NCI-H1092 treated with DMSO at 0.1 percent for 48 hours (cell line): ENCODE measurements at regions not wholly inside any gene's neighbourhood (a gene's known extent, or its start where the extent isn't known, plus 50 kb on each side); places are given as distances from the start of the nearest gene placed in this dataset.
"Not testable (repeated sequence)": the region's sequence is repeated elsewhere in the genome, so short reads cannot be mapped to it uniquely, and the experiment has no call there.

ENCODE experiments used
- DNase-seq: peaks from one replicate; lab custom pipeline; 2025; lab: John Stamatoyannopoulos, UW

GRCh38 chr15:69760890-69761568 is 308.4 kb downstream of the RPLP1 start:
- no peak for DNase-seq

GRCh38 chr15:69762373-69763148 is 309.9 kb downstream of the RPLP1 start:
- no peak for DNase-seq

DNA sequence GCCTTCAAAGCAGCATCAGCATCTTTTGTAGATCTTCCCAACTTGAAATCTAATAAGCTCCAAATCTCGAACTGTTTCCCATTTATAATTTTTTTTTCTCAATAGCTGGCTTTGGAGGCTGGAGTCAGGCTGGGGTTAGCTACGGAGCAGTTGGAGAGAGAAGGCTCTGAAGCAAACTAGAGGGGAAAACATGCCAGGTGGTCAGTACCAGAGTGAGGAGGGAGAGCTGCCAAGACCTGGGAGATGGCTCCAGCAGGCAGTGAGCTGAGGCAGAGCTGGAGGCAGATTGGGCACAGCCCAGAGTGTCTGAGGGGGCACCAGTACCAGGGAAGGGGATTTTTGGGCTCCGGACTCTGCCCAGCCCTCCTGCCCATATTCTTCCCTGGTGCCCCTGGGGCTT is 311.2 kb downstream of the RPLP1 start:
- DNase-seq, result no peak

- no peak for DNase-seq
Measured at GRCh38 chr15:69766156-69766555, 313.5 kb downstream of the RPLP1 start.

DNA sequence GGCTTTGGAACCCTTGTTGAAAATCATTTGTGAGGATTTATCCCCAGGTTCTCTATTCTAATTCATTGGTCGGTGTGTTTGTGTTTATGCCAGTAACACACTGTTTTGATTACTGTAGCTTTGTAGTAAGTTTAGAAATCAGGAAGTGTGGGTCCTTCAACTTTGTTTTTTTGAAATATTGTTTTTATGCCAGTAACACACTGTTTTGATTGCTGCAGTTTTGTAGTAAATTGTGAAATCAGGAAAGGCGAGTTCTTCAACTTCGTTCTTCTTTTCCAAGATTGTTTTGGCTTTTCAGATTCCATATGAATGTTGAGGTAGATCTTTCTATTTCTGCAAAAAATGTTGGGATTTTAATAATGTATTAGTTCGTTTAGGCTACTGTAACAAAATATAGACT is 314.6 kb downstream of the RPLP1 start:
- DNase-seq, result no peak

GRCh38 chr15:69769336-69769735 is 316.7 kb downstream of the RPLP1 start:
- not testable (repeated sequence) for DNase-seq

- DNase-seq, result not testable (repeated sequence)
Measured at GRCh38 chr15:69774258-69774657, 321.6 kb downstream of the RPLP1 start.

DNA sequence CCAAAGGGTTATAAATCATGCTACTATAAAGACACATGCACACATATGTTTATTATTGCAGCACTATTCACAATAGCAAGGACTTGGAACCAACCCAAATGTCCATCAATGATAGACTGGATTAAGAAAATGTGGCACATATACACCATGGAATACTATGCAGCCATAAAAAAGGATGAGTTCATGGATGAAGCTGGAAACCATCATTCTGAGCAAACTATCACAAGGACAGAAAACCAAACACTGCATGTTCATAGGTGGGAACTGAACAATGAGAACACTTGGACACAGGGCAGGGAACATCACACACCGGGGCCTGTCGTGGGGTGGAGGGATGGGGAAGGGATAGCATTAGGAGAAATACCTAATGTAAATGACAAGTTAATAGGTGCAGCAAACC is 322.1 kb downstream of the RPLP1 start:
- not testable (repeated sequence) for DNase-seq

DNA sequence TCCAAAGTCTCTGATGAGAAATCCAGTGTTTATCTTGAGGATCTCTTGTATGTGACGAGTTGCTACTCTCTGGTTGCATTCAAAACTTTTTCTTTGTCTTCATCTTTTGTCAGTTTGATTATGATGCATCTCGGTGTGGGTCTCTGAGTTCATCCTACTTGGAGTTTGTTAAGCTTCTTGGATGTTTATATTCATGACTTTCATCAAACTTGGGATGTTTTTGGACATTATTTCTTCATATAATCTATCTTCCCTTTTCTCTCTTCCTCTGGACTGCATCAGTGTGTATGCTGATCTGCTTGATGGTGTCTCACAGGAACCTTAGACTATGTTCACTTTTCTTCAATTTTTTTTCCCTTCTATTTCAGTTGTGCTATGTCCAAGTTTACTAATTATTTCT is 320.4 kb downstream of the TLE3 start:
- DNase-seq, result no peak

DNA sequence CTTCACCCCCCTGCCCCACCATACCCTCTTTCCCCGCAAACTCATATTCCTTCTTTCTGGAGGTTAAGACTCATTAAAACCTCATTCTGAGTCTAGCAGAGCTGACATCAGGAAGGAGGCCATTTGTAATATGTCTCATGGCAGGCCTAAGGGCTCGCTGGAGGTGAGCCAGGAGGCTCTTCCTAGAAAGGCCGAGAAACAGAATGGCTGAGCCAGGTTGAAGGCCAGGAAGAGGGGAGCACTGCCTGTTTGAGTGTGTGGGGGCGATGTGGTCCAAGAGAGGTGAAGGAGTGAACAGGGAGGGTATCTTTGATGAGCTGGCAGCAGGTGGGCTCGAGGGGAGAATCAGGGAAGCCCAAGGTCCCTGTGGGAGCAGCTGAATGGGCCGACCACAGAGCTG is 317.3 kb downstream of the TLE3 start:
- peak; percentile 14 for DNase-seq

GRCh38 chr15:69780981-69781380 is 316.7 kb downstream of the TLE3 start:
- no peak for DNase-seq

DNA sequence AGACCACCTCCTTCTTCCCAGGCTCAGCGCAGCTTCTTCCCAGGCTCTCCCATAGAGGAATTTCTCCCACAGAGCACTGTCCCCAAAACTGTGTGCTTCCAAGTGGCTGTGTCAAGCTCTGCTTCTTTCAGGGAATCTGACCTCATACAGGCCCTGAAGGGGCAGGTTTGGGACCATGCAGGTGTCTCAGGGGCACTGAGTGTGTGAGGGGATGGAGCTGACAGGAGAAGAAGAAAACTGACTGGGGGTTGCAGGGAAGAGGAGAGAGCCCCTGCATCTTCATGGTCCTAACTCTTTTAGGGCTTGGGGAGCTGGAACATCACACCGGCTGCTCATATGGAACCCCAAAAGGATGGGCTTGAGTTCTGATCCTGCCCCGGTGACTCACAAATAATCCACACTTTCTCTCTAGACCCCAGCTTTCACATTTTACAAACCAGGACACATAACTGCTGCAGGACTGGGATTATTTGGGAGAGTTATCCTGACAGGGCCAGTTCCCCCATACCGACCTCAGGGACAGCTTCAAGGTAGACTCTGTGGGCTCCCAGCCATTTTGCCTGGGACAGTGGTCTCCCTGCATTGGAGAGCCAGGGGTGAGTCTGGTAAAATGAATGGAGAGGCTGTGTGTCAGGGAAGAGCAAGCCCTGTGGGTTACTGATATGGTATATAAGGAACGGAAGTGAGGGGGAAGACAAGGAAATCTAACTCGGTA is 316.1 kb downstream of the TLE3 start:
- DNase-seq, result no peak

GRCh38 chr15:69782139-69782658 is 315.5 kb downstream of the TLE3 start:
- DNase-seq, result no peak

GRCh38 chr15:69782809-69783208 is 314.9 kb downstream of the TLE3 start:
- DNase-seq, result peak; percentile 71

GRCh38 chr15:69783211-69783610 is 314.5 kb downstream of the TLE3 start:
- peak; percentile 73 for DNase-seq

GRCh38 chr15:69784798-69785566 is 312.7 kb downstream of the TLE3 start:
- no peak for DNase-seq

DNA sequence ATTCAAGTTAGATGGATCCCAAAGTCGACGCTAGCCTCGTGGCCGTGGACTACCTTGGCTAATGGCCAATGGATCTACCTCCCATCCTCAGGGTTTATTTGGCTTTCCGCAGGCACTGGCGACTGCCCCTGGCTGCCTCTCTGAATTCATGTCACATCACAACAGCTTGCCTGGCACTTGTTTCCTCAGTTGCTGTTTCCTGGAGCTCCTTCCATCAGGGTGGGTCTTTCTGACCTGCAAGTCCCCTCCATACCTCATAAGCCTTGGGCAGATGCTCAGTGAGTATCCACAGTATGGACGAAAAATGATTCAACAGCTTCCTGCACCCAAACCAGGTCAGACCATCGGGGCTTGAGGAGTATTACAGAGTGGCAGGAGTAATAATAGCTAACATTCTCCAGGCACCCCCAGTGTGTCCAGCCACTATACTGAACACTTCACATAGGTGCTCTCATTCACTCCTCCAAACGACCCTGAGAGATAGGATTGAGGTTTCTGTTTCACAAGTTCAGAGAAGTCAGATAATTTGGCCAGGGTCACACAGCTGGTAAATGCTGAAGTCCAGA is 311.5 kb downstream of the TLE3 start:
- no peak for DNase-seq

DNA sequence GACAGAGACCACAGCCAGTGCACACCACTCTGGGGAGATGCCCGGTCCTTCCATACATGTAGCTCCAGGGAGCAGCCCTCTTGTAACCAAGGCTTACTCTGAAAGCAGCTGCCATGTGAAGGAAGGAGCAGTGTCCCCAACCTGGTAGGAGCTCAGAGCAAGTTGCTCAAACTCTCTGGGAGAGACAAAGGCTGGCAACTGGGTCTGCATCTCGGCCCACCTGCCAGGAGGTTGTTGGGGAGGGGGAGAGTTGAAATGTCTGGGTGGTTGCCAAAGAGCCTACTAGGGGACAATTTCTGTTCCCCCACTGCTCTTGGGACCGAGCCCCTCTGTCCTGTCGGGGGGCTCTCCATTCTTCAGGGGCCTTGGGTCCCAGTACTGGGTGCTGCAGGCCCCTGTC is 309.9 kb downstream of the TLE3 start:
- DNase-seq, result no peak

- DNase-seq, result no peak
Measured at GRCh38 chr15:69789648-69790393, 307.9 kb downstream of the TLE3 start.

GRCh38 chr15:69790632-69791031 is 307.1 kb downstream of the TLE3 start:
- DNase-seq, result no peak

DNA sequence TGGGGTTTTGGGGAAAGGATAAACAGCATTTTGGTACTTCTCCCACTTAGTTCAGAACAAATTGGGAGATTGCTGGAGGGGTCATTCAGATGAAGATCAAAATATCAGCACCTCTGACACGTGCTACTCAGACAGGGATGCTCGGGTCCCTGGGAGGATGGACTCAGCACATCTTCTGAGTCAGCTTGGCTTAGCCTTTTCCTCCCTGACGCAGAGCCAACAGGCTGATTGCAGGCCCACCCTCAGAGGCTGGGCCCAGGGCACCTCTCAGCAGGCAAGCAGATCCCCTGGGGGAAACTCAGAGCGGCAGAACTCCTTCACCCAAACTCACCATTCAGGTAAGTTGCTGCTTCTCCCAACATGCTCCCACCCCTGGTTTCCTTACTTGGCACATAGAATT is 304.9 kb downstream of the TLE3 start:
- DNase-seq, result no peak
